ENCODE measurements at regions not wholly inside any gene's neighbourhood (a gene's known extent, or its start where the extent isn't known, plus 50 kb on each side); places are given as distances from the start of the nearest gene placed in this dataset.

GRCh38 chr7:115379321-115379720, 457.4 kb downstream of the MDFIC start:
- Histone ChIP-seq H2AFZ (no peak overlapping the region), H3K27me3 (ENCODE audit: insufficient read depth) (no peaks in the 10 kb centered on the region), H3K4me1 (ENCODE audit: insufficient read depth) (no peaks in the 10 kb centered on the region), H3K36me3 (ENCODE audit: insufficient read depth) (no peaks in the 10 kb centered on the region), H3K4me3 (no peak overlapping the region), H3K79me2 (replicated peaks; ENCODE audit: insufficient read depth) (no peaks in the 10 kb centered on the region), H3K9me2 (ENCODE audit: insufficient read depth) (no peaks in the 10 kb centered on the region), H3F3A (replicated peaks; ENCODE audit: low read depth) (no peaks in the 10 kb centered on the region), H4K20me1 (replicated peaks; ENCODE audit: insufficient read depth) (no peaks in the 10 kb centered on the region), H3K4me2 (no peak overlapping the region), H3K27ac (ENCODE audit: low read depth) (no peak overlapping the region)
- no peak for TF ChIP-seq EZH2 (IDR thresholded peaks at IDR 0.05; ENCODE audit: low read depth, unreplicated experiment)
- no peak for TF ChIP-seq ZNF114 (CRISPR knock-in tag; IDR thresholded peaks at IDR 0.05)
- no peak for TF ChIP-seq CREB1 (CRISPR knock-in tag; IDR thresholded peaks at IDR 0.05; ENCODE audit: low read depth)
- DNase-seq (ENCODE audit: low spot score) (no peak), ATAC-seq (no peak)
- no peaks in the 10 kb centered on the region for H3K36me3 Mint-ChIP-seq (ENCODE audit: low read depth)
- H3K27me3 Mint-ChIP-seq (ENCODE audit: insufficient read depth, low read depth, poor library complexity): no peaks in the 10 kb centered on the region
- H3K4me1 Mint-ChIP-seq: no peaks in the 10 kb centered on the region; the same call in 2 of the 3 replicates
- H3K27ac Mint-ChIP-seq: no peak overlapping the region
- no peak overlapping the region for H3K4me3 Mint-ChIP-seq
- no peaks in the 10 kb centered on the region for H3K9me3 Mint-ChIP-seq

DNA sequence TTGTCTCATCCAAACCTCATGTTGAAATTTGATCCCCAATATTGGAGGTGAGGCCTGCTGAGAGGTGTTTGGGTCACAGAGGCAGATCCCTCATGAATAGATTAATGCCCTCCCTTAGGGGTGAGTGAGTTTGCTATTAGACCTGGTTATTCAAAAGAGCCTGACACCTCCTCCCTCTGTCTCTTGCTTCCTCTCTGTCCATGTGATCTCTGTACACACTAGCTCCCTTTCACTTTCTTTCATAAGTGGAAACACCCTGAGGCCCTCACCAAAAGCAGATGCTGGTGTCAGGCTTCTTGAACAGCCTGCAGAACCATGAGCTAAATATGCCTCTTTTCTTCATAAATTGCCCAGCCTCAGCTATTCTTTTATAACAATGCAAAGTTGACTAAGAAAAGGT, 447.1 kb downstream of the MDFIC start:
- no peaks in the 10 kb centered on the region for H3K79me2 ChIP-seq (replicated peaks; ENCODE audit: insufficient read depth)
- H3K27me3 ChIP-seq (ENCODE audit: insufficient read depth): no peaks in the 10 kb centered on the region
- ATAC-seq (peak; percentile 36; the same call in 2 of the 3 replicates), DNase-seq (ENCODE audit: low spot score) (peak; percentile 2)
- no peak for TF ChIP-seq ZNF331 (CRISPR knock-in tag; IDR thresholded peaks at IDR 0.05; ENCODE audit: low read depth)
- no peak for TF ChIP-seq EZH2 (IDR thresholded peaks at IDR 0.05; ENCODE audit: low read depth, unreplicated experiment)
- TF ChIP-seq, protein P1, sequence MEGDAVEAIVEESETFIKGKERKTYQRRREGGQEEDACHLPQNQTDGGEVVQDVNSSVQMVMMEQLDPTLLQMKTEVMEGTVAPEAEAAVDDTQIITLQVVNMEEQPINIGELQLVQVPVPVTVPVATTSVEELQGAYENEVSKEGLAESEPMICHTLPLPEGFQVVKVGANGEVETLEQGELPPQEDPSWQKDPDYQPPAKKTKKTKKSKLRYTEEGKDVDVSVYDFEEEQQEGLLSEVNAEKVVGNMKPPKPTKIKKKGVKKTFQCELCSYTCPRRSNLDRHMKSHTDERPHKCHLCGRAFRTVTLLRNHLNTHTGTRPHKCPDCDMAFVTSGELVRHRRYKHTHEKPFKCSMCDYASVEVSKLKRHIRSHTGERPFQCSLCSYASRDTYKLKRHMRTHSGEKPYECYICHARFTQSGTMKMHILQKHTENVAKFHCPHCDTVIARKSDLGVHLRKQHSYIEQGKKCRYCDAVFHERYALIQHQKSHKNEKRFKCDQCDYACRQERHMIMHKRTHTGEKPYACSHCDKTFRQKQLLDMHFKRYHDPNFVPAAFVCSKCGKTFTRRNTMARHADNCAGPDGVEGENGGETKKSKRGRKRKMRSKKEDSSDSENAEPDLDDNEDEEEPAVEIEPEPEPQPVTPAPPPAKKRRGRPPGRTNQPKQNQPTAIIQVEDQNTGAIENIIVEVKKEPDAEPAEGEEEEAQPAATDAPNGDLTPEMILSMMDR (conservative IDR thresholded peaks at IDR 0.05; ENCODE audit: low read depth in 2 of 2): no peak
- no peak for TF ChIP-seq POLR2AphosphoS5 (IDR thresholded peaks at IDR 0.05; ENCODE audit: low read depth)
- no peaks in the 10 kb centered on the region for H3F3A ChIP-seq (replicated peaks; ENCODE audit: low read depth)
- no peak overlapping the region for H3K4me2 ChIP-seq
- H3K4me1 ChIP-seq (ENCODE audit: insufficient read depth): no peaks in the 10 kb centered on the region
- no peaks in the 10 kb centered on the region for H4K20me1 ChIP-seq (replicated peaks; ENCODE audit: insufficient read depth)
- H3K9me2 ChIP-seq (ENCODE audit: insufficient read depth): no peaks in the 10 kb centered on the region
- H3K36me3 ChIP-seq (ENCODE audit: insufficient read depth): no peaks in the 10 kb centered on the region
- no peak overlapping the region; the same call in 1 of the 2 replicates for H3K27ac Mint-ChIP-seq
- H3K27me3 Mint-ChIP-seq (ENCODE audit: insufficient read depth, low read depth, poor library complexity): no peaks in the 10 kb centered on the region
- H3K9me3 Mint-ChIP-seq: no peaks in the 10 kb centered on the region
- no peak overlapping the region for H3K4me3 ChIP-seq
- no peak overlapping the region for H3K27ac ChIP-seq (ENCODE audit: low read depth)
- H3K4me3 Mint-ChIP-seq: no peak overlapping the region
- peaks cover 5% of the 10 kb centered on the region; the same call in 2 of the 3 replicates for H3K4me1 Mint-ChIP-seq
- H3K36me3 Mint-ChIP-seq (ENCODE audit: low read depth): no peaks in the 10 kb centered on the region
- no peak overlapping the region for H2AFZ ChIP-seq

- Mint-ChIP-seq H3K36me3 (ENCODE audit: low read depth) (no peaks in the 10 kb centered on the region), H3K4me1 (peaks cover under 1% of the 10 kb centered on the region; the same call in 2 of the 3 replicates), H3K27ac (no peak overlapping the region), H3K27me3 (ENCODE audit: insufficient read depth, low read depth, poor library complexity) (no peaks in the 10 kb centered on the region), H3K9me3 (no peaks in the 10 kb centered on the region), H3K4me3 (no peak overlapping the region)
- Histone ChIP-seq H3K4me2 (no peak overlapping the region), H3K4me3 (no peak overlapping the region), H3K27me3 (ENCODE audit: insufficient read depth) (no peaks in the 10 kb centered on the region), H3F3A (replicated peaks; ENCODE audit: low read depth) (no peaks in the 10 kb centered on the region), H4K20me1 (replicated peaks; ENCODE audit: insufficient read depth) (no peaks in the 10 kb centered on the region), H2AFZ (no peak overlapping the region), H3K36me3 (ENCODE audit: insufficient read depth) (no peaks in the 10 kb centered on the region), H3K79me2 (replicated peaks; ENCODE audit: insufficient read depth) (no peaks in the 10 kb centered on the region), H3K4me1 (ENCODE audit: insufficient read depth) (no peaks in the 10 kb centered on the region), H3K27ac (ENCODE audit: low read depth) (no peak overlapping the region), H3K9me2 (ENCODE audit: insufficient read depth) (no peaks in the 10 kb centered on the region)
- ATAC-seq: no peak
- no peak for DNase-seq (ENCODE audit: low spot score)
- TF ChIP-seq STAT1 (IDR thresholded peaks at IDR 0.05; ENCODE audit: unreplicated experiment) (no peak), ZNF331 (CRISPR knock-in tag; IDR thresholded peaks at IDR 0.05; ENCODE audit: low read depth) (no peak), ZNF114 (CRISPR knock-in tag; IDR thresholded peaks at IDR 0.05) (no peak), JUNB (IDR thresholded peaks at IDR 0.05; ENCODE audit: unreplicated experiment) (no peak), EZH2 (IDR thresholded peaks at IDR 0.05; ENCODE audit: low read depth, unreplicated experiment) (no peak), POLR2AphosphoS5 (IDR thresholded peaks at IDR 0.05; ENCODE audit: low read depth) (no peak), ZNF462 (CRISPR knock-in tag; IDR thresholded peaks at IDR 0.05) (no peak)
These were observed 442.0 kb downstream of the MDFIC start for GRCh38 chr7:115363916-115364315.
